ENCODE measurements at regions not wholly inside any gene's neighbourhood (a gene's known extent, or its start where the extent isn't known, plus 50 kb on each side); places are given as distances from the start of the nearest gene placed in this dataset.

DNA sequence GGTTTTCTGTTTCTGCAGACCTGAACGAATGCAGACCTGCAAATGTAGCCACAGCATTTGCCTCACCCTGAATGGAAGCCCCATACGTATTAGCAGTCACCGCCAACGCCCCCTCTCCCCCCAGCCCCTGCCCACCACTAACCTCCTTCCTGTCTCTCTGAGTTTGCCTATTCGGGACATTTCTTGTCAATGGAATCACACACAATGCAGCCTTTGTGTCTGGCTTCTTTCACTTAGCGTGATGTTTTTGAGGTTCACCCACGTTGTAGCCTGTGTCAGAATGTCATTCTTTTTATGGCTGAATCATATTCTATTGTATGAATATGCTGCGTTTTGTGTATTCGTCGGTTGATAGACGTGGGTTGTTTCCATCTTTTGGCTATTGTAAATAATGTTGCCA is 178.6 kb downstream of the AACS start:
- TF ChIP-seq, protein P1, sequence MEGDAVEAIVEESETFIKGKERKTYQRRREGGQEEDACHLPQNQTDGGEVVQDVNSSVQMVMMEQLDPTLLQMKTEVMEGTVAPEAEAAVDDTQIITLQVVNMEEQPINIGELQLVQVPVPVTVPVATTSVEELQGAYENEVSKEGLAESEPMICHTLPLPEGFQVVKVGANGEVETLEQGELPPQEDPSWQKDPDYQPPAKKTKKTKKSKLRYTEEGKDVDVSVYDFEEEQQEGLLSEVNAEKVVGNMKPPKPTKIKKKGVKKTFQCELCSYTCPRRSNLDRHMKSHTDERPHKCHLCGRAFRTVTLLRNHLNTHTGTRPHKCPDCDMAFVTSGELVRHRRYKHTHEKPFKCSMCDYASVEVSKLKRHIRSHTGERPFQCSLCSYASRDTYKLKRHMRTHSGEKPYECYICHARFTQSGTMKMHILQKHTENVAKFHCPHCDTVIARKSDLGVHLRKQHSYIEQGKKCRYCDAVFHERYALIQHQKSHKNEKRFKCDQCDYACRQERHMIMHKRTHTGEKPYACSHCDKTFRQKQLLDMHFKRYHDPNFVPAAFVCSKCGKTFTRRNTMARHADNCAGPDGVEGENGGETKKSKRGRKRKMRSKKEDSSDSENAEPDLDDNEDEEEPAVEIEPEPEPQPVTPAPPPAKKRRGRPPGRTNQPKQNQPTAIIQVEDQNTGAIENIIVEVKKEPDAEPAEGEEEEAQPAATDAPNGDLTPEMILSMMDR (IDR thresholded peaks at IDR 0.05): no peak
- no peak for TF ChIP-seq POLR2A (IDR thresholded peaks at IDR 0.05)
